C4-2B (cell line): ENCODE measurements at regions not wholly inside any gene's neighbourhood (a gene's known extent, or its start where the extent isn't known, plus 50 kb on each side); places are given as distances from the start of the nearest gene placed in this dataset.

Source experiments
- H3K27ac ChIP-seq: fragments of 450-650 bp; 2 replicates; pipeline ENCODE4 v1.5.1; 2017
- CTCF ChIP-seq: fragments of 450-650 bp; conservative IDR thresholded peaks from 2 replicates; pipeline ENCODE4 v1.5.1; 2017; ENCODE audit warnings: mild to moderate bottlenecking
- ZFX ChIP-seq: fragments of 450-650 bp; IDR thresholded peaks from 2 replicates; pipeline ENCODE4 v1.6.1; 2017

- H3K27ac ChIP-seq: no peak overlapping the region
- TF ChIP-seq ZFX (no peak), CTCF (no peak)
Observed at GRCh38 chr10:88213065-88213605, 349.7 kb downstream of the PTEN start.

DNA sequence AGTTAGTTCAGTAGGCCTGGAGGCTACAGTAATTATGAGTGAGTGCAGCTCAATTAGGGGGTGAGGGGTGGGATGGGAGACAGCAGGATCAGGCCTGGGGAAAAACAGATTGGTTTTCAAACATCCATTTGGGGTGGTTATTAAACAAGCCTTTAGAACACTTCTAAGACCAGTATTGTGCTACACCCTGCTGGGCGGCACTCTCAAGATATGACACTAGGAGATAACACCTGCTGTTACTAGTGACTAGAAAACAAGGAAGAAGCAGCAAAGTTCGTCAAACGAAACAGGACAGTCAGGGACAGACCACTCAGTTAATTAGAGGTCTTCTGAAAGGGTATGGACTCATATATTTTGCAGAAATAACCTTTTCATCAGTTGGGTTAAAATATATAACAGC, 353.6 kb downstream of the PTEN start:
- no peak overlapping the region for H3K27ac ChIP-seq
- TF ChIP-seq CTCF: no peak

DNA sequence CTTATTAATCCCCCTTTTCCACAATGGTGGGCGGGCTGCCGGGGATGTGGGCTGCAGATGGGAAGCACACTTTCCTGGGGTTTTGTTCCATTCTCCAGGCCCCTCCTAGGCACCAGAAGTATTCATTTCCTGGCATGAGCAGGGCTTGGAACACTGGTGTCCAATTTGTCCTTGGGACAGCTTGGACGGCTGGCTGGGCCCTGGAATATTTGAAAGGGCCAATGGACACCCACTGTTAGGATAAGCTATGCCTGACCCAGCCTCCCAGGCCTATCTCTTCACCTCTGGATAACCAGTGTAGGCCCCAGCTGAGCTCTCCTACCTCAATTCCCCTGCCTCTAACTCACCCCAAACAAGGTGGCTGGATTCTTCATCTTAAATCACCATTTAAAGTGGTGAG, 354.9 kb downstream of the PTEN start:
- no peak overlapping the region for H3K27ac ChIP-seq
- TF ChIP-seq CTCF: no peak
- no peak for TF ChIP-seq ZFX

GRCh38 chr10:88219753-88220152, 356.3 kb downstream of the PTEN start:
- no peak for TF ChIP-seq ZFX
- no peak for TF ChIP-seq CTCF
- H3K27ac ChIP-seq: no peak overlapping the region

- no peak overlapping the region for H3K27ac ChIP-seq
- TF ChIP-seq ZFX: no peak
- no peak for TF ChIP-seq CTCF
Observed at GRCh38 chr10:88221010-88221973, 357.9 kb downstream of the PTEN start.

GRCh38 chr10:88222881-88223280, 359.5 kb downstream of the PTEN start:
- H3K27ac ChIP-seq: no peak overlapping the region
- TF ChIP-seq CTCF (no peak), ZFX (no peak)
